Trophoblast cell (in vitro differentiated cells and primary cell): ENCODE measurements at regions not wholly inside any gene's neighbourhood (a gene's known extent, or its start where the extent isn't known, plus 50 kb on each side); places are given as distances from the start of the nearest gene placed in this dataset.
"Not testable (repeated sequence)": the region's sequence is repeated elsewhere in the genome, so short reads cannot be mapped to it uniquely, and the experiment has no call there.

Experiments
- DNase-seq, 2 donors: peaks; one replicate each; pipeline ENCODE4 v3.0.0-alpha.2; 2016
- H2AFZ ChIP-seq: 2 replicates; pipeline ENCODE4 v1.6.1; 2013; ENCODE audit warnings: low read length, moderate library complexity, mild to moderate bottlenecking; ENCODE audit not compliant: insufficient read depth, poor library complexity
- H2AK5ac ChIP-seq: 2 replicates; pipeline ENCODE4 v1.6.1; 2013; ENCODE audit warnings: mild to moderate bottlenecking, low read length
- H2BK120ac ChIP-seq: 2 replicates; pipeline ENCODE4 v1.6.1; 2013; ENCODE audit warnings: low read length, mild to moderate bottlenecking, moderate library complexity; ENCODE audit not compliant: insufficient read depth, poor library complexity
- H2BK12ac ChIP-seq: 2 replicates; pipeline ENCODE4 v1.6.1; 2013; ENCODE audit warnings: mild to moderate bottlenecking, low read length, moderate library complexity
- H2BK5ac ChIP-seq: 2 replicates; pipeline ENCODE4 v1.6.1; 2013; ENCODE audit warnings: low read length, low read depth, moderate library complexity, mild to moderate bottlenecking; ENCODE audit not compliant: poor library complexity
- H3K14ac ChIP-seq: 2 replicates; pipeline ENCODE4 v1.6.1; 2013; ENCODE audit warnings: mild to moderate bottlenecking, low read length
- H3K18ac ChIP-seq: 2 replicates; pipeline ENCODE4 v1.6.1; 2013; ENCODE audit warnings: mild to moderate bottlenecking, low read length
- H3K23ac ChIP-seq: 2 replicates; pipeline ENCODE4 v1.6.1; 2013; ENCODE audit warnings: low read length
- H3K27ac ChIP-seq: 2 replicates; pipeline ENCODE4 v1.5.1; 2013; ENCODE audit warnings: low read depth, mild to moderate bottlenecking, inconsistent platforms, low read length, moderate library complexity
- H3K27me3 ChIP-seq: 2 replicates; pipeline ENCODE4 v1.6.1; 2013; ENCODE audit warnings: inconsistent platforms, mild to moderate bottlenecking, low read length, moderate library complexity; ENCODE audit not compliant: insufficient read depth
- H3K36me3 ChIP-seq, 2 experiments: 1 replicate in 1 of 2; 2 replicates in 1 of 2; pipeline ENCODE4 v1.6.1; 2013; ENCODE audit warnings: low read length in 2 of 2, mild to moderate bottlenecking in 2 of 2, moderate library complexity in 1 of 2; ENCODE audit not compliant: insufficient read depth in 2 of 2, control insufficient read depth in 1 of 2
- H3K4ac ChIP-seq: 2 replicates; pipeline ENCODE4 v1.6.1; 2013; ENCODE audit warnings: low read depth, mild to moderate bottlenecking, low read length, moderate library complexity
- H3K4me1 ChIP-seq, 2 experiments: 1 replicate in 1 of 2; 2 replicates in 1 of 2; pipeline ENCODE4 v1.6.1; 2013; ENCODE audit warnings: low read length in 2 of 2, mild to moderate bottlenecking in 2 of 2, moderate library complexity in 1 of 2; ENCODE audit not compliant: insufficient read depth in 2 of 2, control insufficient read depth in 1 of 2
- H3K4me2 ChIP-seq: 2 replicates; pipeline ENCODE4 v1.6.1; 2013; ENCODE audit warnings: inconsistent platforms, mild to moderate bottlenecking, low read length, moderate library complexity
- H3K4me3 ChIP-seq: 2 replicates; pipeline ENCODE4 v1.5.1; 2013; ENCODE audit warnings: mild to moderate bottlenecking, low read depth, low read length, inconsistent platforms
- H3K79me1 ChIP-seq: one replicate; pipeline ENCODE4 v1.6.1; 2013; ENCODE audit warnings: low read length
- H3K79me2 ChIP-seq: 2 replicates; pipeline ENCODE4 v1.6.1; 2013; ENCODE audit warnings: low read length, mild to moderate bottlenecking; ENCODE audit not compliant: control insufficient read depth, insufficient read depth, poor library complexity
- H3K9ac ChIP-seq: 2 replicates; pipeline ENCODE4 v1.6.1; 2013; ENCODE audit warnings: mild to moderate bottlenecking, low read length
- H3K9me3 ChIP-seq: 2 replicates; pipeline ENCODE4 v1.6.1; 2013; ENCODE audit warnings: low read depth, mild to moderate bottlenecking, control low read depth, inconsistent platforms, low read length; ENCODE audit not compliant: insufficient read depth
- H4K12ac ChIP-seq: 2 replicates; pipeline ENCODE4 v1.6.1; 2013; ENCODE audit warnings: low read depth, mild to moderate bottlenecking, low read length, moderate library complexity
- H4K8ac ChIP-seq: 2 replicates; pipeline ENCODE4 v1.6.1; 2013; ENCODE audit warnings: low read depth, mild to moderate bottlenecking, low read length, moderate library complexity
- H4K91ac ChIP-seq: one replicate; pipeline ENCODE4 v1.6.1; 2013; ENCODE audit warnings: low read depth, mild to moderate bottlenecking, low read length, moderate library complexity
- WGBS: extraction: QIAGEN DNeasy Blood & Tissue Kit; methylation state at CpG from one replicate; pipeline ENCODE4 v1.1.7; 2013; ENCODE audit warnings: missing lambda C conversion rate; ENCODE audit not compliant: insufficient read length, insufficient coverage; ENCODE audit errors: extremely low coverage; 5-methylcytosine and 5-hydroxymethylcytosine counted together

DNA sequence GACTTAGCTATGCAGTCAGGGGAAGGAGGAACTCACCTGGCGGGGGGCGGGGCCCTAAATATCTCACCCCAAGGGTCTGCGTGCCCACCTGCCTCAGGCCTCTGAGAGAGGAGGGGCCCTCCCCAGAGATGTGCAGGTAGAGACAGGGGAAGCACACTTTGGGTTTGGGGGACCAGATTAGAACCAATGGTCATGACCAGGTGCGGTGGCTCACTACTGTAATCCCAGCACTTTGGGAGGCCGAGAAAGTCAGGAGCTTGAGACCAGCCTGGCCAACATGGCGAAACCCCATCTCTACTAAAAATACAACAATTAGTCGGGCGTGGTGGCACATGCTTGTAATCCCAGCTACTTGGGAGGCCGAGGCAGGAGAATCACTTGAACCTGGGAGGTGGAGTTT, 246.4 kb upstream of the TCERG1L start:
- H2BK120ac ChIP-seq, H3K4me2 ChIP-seq, H2BK12ac ChIP-seq, H2BK5ac ChIP-seq, H3K14ac ChIP-seq, H3K9ac ChIP-seq, H3K79me1 ChIP-seq, H3K23ac ChIP-seq, H3K79me2 ChIP-seq, H3K4ac ChIP-seq, H4K12ac ChIP-seq, H3K18ac ChIP-seq, DNase-seq, H3K27ac ChIP-seq, H4K8ac ChIP-seq, H3K4me3 ChIP-seq, H3K4me1 ChIP-seq, H3K36me3 ChIP-seq, H2AFZ ChIP-seq, H3K27me3 ChIP-seq, H2AK5ac ChIP-seq, H3K9me3 ChIP-seq, H4K91ac ChIP-seq: not testable (repeated sequence)
- no CpG with 5 or more reads among the region's 9 CpGs for WGBS

GRCh38 chr10:131559450-131559911, 248.0 kb upstream of the TCERG1L start:
- no peak overlapping the region for H3K9ac ChIP-seq
- DNase-seq = no peak
- H3K27ac ChIP-seq = no peak overlapping the region
- H2AFZ ChIP-seq = no peak overlapping the region
- H3K4me1 ChIP-seq = no peaks in the 10 kb centered on the region
- H4K91ac ChIP-seq = no peak overlapping the region
- WGBS = no CpG with 5 or more reads among the region's 15 CpGs
- H3K79me2 ChIP-seq = no peaks in the 10 kb centered on the region
- H3K23ac ChIP-seq = no peak overlapping the region
- peaks cover 1% of the 10 kb centered on the region for H3K9me3 ChIP-seq
- H3K14ac ChIP-seq = no peak overlapping the region
- no peaks in the 10 kb centered on the region for H3K36me3 ChIP-seq
- H3K4ac ChIP-seq = no peak overlapping the region
- no peak overlapping the region for H4K12ac ChIP-seq
- no peak overlapping the region for H3K18ac ChIP-seq
- no peak overlapping the region for H2BK120ac ChIP-seq
- H3K4me3 ChIP-seq = no peak overlapping the region
- H3K4me2 ChIP-seq = no peak overlapping the region
- H3K27me3 ChIP-seq = no peaks in the 10 kb centered on the region
- no peak overlapping the region for H2BK12ac ChIP-seq
- no peak overlapping the region for H4K8ac ChIP-seq
- H2AK5ac ChIP-seq = no peak overlapping the region
- H2BK5ac ChIP-seq = no peak overlapping the region
- H3K79me1 ChIP-seq = no peaks in the 10 kb centered on the region

DNA sequence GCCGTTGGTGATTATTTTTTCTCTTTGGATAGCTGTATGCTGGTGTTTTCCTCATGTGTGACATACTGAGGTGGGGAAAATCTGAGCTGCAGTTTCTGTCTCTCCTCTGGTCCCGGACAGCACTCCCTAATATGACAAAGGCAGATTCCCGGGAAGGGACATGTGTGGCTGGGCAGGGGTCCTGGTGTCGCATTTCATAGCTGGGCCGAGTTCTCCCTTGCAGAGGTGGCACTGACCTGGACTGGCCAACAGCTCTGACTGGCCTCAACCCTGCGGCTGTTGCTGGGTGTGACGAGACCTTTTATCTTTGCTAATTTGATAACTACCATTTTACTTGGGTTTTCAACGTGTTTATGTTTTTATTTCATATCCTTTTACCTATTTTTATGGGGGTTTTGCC, 248.6 kb upstream of the TCERG1L start:
- no peaks in the 10 kb centered on the region for H3K36me3 ChIP-seq
- H3K27me3 ChIP-seq = no peaks in the 10 kb centered on the region
- H3K4me3 ChIP-seq = no peak overlapping the region
- H3K79me1 ChIP-seq = no peaks in the 10 kb centered on the region
- no peak overlapping the region for H2AK5ac ChIP-seq
- no peaks in the 10 kb centered on the region for H3K79me2 ChIP-seq
- H3K23ac ChIP-seq = no peak overlapping the region
- no peak overlapping the region for H2BK5ac ChIP-seq
- H3K9me3 ChIP-seq = no peaks in the 10 kb centered on the region
- H3K18ac ChIP-seq = no peak overlapping the region
- H2BK120ac ChIP-seq = no peak overlapping the region
- no peak overlapping the region for H3K4me2 ChIP-seq
- no peak overlapping the region for H2BK12ac ChIP-seq
- no peak overlapping the region for H3K9ac ChIP-seq
- DNase-seq = no peak
- H4K8ac ChIP-seq = no peak overlapping the region
- no peak overlapping the region for H4K12ac ChIP-seq
- H2AFZ ChIP-seq = no peak overlapping the region
- no peak overlapping the region for H3K14ac ChIP-seq
- H4K91ac ChIP-seq = no peak overlapping the region
- WGBS = no CpG with 5 or more reads among the region's 8 CpGs
- H3K4ac ChIP-seq = no peak overlapping the region
- no peak overlapping the region for H3K27ac ChIP-seq
- no peaks in the 10 kb centered on the region for H3K4me1 ChIP-seq

DNA sequence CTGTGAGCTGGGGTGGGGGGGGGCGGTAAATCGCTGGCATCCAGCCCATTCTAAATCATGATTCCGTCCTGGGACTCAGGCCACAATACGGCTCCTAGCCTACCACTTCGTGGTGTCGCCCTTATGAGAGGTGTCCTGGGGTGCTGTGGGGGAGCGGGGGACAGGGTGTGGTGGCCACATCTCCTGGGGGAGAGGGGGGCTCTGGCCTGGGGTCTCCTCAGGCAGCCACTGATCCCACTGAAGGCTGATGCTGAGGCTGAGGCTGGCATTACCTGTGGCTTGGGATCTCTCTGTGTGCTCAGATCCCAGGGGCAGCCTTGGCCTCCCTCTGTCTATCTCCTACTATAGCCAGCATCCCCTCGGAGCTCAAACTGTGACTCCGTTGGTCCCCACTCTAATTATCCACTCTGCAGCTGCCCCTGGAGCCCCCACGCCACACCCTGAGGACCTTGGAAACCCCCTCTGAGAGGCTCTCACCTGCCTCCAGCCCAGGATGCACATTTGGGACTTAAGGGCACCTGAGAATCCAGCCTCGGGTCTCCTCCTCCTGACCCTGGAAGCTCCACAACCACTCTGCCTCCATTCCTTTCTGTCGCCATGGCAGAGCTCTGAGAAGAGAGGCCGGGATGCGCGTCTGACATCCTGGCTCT, 249.3 kb upstream of the TCERG1L start:
- H3K27me3 ChIP-seq = no peaks in the 10 kb centered on the region

More for the DNA sequence above, 249.3 kb upstream of the TCERG1L start:
- Histone ChIP-seq H3K23ac (no peak overlapping the region), H3K9ac (no peak overlapping the region), H3K14ac (no peak overlapping the region), H4K91ac (no peak overlapping the region), H3K36me3 (no peaks in the 10 kb centered on the region), H2BK12ac (no peak overlapping the region), H3K4me2 (no peak overlapping the region), H2BK5ac (no peak overlapping the region), H2AK5ac (no peak overlapping the region), H3K4ac (no peak overlapping the region), H3K9me3 (no peaks in the 10 kb centered on the region), H2BK120ac (no peak overlapping the region), H4K8ac (no peak overlapping the region), H3K79me2 (no peaks in the 10 kb centered on the region), H3K4me1 (no peaks in the 10 kb centered on the region), H4K12ac (no peak overlapping the region), H3K27ac (no peak overlapping the region), H3K4me3 (no peak overlapping the region), H3K79me1 (no peaks in the 10 kb centered on the region), H2AFZ (no peak overlapping the region), H3K18ac (no peak overlapping the region)
- no CpG with 5 or more reads among the region's 15 CpGs for WGBS
- DNase-seq = no peak
